Suprapubic skin (tissue), 4 donors: ENCODE measurements at regions not wholly inside any gene's neighbourhood (a gene's known extent, or its start where the extent isn't known, plus 50 kb on each side); places are given as distances from the start of the nearest gene placed in this dataset.

Source experiments
- EP300 ChIP-seq: sonication (generic); formaldehyde crosslinking; IDR thresholded peaks from one replicate; pipeline ENCODE4 v1.6.1; 2017; ENCODE audit warnings: antibody characterized with exemption
- POLR2A ChIP-seq, 2 donors: fragments of 450-650 bp; IDR thresholded peaks; one replicate each; pipeline ENCODE4 v1.6.1; 2017; ENCODE audit warnings: antibody characterized with exemption in 2 of 2, mild to moderate bottlenecking in 2 of 2, moderate library complexity in 2 of 2
- POLR2AphosphoS5 ChIP-seq, 3 donors: sonication (generic); formaldehyde crosslinking; IDR thresholded peaks; one replicate each; pipeline ENCODE4 v1.6.1; 2017; ENCODE audit warnings: antibody characterized with exemption in 3 of 3

DNA sequence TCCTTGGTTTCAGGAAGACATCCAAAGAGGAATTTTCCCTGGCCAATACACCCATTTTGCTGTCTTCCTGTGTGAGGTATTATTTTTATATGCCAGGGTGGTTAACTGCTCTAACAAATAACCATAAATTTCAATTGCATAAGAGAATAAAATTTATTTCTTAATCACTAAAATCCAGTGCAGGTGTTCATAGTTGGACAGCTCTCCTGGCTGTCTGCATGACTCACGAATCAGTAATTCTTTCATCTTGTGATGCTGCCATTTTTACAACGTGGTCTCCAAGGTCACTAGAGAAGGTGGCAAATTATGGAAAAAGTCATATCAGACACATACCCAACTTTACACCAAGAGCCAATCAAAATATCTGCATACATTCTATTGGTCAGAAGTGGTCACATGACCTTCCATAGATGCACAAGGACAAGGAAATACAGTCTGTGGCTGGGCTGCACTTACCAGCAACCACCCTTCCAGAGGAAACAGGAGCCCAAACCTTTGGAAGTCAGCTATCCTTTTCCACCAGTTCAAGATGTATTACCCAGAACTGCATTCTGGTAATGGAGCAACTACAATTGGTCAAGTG lies 193.5 kb upstream of the PLEKHG7 start:
- no peak for TF ChIP-seq POLR2A (IDR thresholded peaks at IDR 0.05)
- no peak for TF ChIP-seq EP300
- TF ChIP-seq POLR2AphosphoS5 (IDR thresholded peaks at IDR 0.05) = no peak
